Natural killer cell treated with Interleukin-12 subunit alpha and Interleukin-12 subunit beta and Interleukin-15 and Interleukin-18, amount 100 ng/mL, for 72 hours (primary cell): ENCODE measurements at regions not wholly inside any gene's neighbourhood (a gene's known extent, or its start where the extent isn't known, plus 50 kb on each side); places are given as distances from the start of the nearest gene placed in this dataset.

Experiments used
- ATAC-seq, 2 donors: fragments of 150-1000 bp; cut with Tn5 transposase in 1 of 2; sonication (Bioruptor Pico), chemical (Tn5 transposase) in 1 of 2; 2 replicates each; pipeline ENCODE4 v1.10.0; 2021
- DNase-seq: peaks from one replicate; pipeline ENCODE4 v3.0.0; 2022; ENCODE audit warnings: low spot score
- H3K27ac Mint-ChIP-seq, 2 donors: 1 replicate in 1 of 2; 2 replicates in 1 of 2; pipeline ENCODE4 v1.8.0; 2022; ENCODE audit warnings: mixed read lengths in 2 of 2, mild to moderate bottlenecking in 1 of 2, moderate library complexity in 1 of 2
- H3K27me3 Mint-ChIP-seq, 2 donors: 1 replicate in 1 of 2; 2 replicates in 1 of 2; pipeline ENCODE4 v1.8.0; 2022; ENCODE audit warnings: mixed read lengths in 2 of 2
- H3K36me3 Mint-ChIP-seq: one replicate; pipeline ENCODE4 v1.8.0; 2022; ENCODE audit warnings: mixed read lengths
- H3K4me1 Mint-ChIP-seq, 2 donors: 1 replicate in 1 of 2; 2 replicates in 1 of 2; pipeline ENCODE4 v1.8.0; 2022; ENCODE audit warnings: low read depth in 2 of 2, mixed read lengths in 2 of 2, mild to moderate bottlenecking in 1 of 2
- H3K4me3 Mint-ChIP-seq: one replicate; pipeline ENCODE4 v1.8.0; 2022; ENCODE audit warnings: mixed read lengths
- H3K9me3 Mint-ChIP-seq: 2 replicates; pipeline ENCODE4 v1.8.0; 2022; ENCODE audit warnings: mixed read lengths

- no peak for ATAC-seq
- Mint-ChIP-seq H3K9me3 (no peaks in the 10 kb centered on the region), H3K4me3 (no peak overlapping the region), H3K27ac (no peak overlapping the region), H3K27me3 (no peaks in the 10 kb centered on the region), H3K4me1 (peaks cover 0 to 4% of the 10 kb centered on the region in 2 donors), H3K36me3 (no peaks in the 10 kb centered on the region)
- no peak for DNase-seq
Measured at GRCh38 chr3:171548917-171549316, 88.7 kb upstream of the TNIK start.

DNA sequence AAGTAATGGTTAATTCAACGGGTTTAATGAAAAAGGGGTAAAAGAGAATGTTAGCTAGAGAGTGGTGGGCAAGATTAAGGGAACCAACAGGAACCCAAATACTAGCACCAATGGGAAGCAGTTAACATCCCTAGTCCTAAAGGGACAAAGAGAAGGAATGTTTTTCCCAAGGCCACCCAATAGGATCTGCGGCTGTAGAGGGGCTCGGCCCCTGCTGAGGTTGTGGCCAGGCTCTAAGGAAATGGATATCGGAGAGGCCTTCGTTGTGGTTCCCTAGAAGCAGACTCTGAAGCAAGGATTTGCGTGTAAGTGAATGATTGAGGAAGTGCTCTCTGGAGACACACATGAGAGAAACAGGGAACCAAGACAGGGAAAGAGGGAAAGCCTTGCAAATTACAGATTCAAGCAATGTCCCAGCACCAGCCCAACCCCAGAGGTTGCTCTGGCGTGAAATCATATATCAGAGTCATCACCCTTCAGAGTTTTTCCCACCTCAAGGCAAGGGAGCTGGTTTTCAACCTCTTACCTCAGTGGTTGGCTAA is 83.6 kb upstream of the TNIK start:
- no peak for ATAC-seq
- no peaks in the 10 kb centered on the region for H3K4me1 Mint-ChIP-seq
- H3K27me3 Mint-ChIP-seq = no peaks in the 10 kb centered on the region
- no peaks in the 10 kb centered on the region for H3K9me3 Mint-ChIP-seq
- H3K36me3 Mint-ChIP-seq = no peaks in the 10 kb centered on the region
- DNase-seq = no peak
- H3K4me3 Mint-ChIP-seq = no peak overlapping the region
- H3K27ac Mint-ChIP-seq = no peak overlapping the region

- H3K4me3 Mint-ChIP-seq = no peak overlapping the region
- no peaks in the 10 kb centered on the region for H3K9me3 Mint-ChIP-seq
- H3K27me3 Mint-ChIP-seq = no peaks in the 10 kb centered on the region
- no peaks in the 10 kb centered on the region for H3K36me3 Mint-ChIP-seq
- no peak for ATAC-seq
- no peaks in the 10 kb centered on the region for H3K4me1 Mint-ChIP-seq
- DNase-seq = no peak
- H3K27ac Mint-ChIP-seq = no peak overlapping the region
Measured at GRCh38 chr3:171542976-171543375, 82.8 kb upstream of the TNIK start.

GRCh38 chr3:171541647-171542046 is 81.4 kb upstream of the TNIK start:
- no peaks in the 10 kb centered on the region for H3K9me3 Mint-ChIP-seq
- H3K4me3 Mint-ChIP-seq = no peak overlapping the region
- ATAC-seq = no peak
- no peak overlapping the region for H3K27ac Mint-ChIP-seq
- no peaks in the 10 kb centered on the region for H3K36me3 Mint-ChIP-seq
- no peaks in the 10 kb centered on the region for H3K4me1 Mint-ChIP-seq
- no peak for DNase-seq
- H3K27me3 Mint-ChIP-seq = no peaks in the 10 kb centered on the region

- Mint-ChIP-seq H3K4me3 (no peak overlapping the region), H3K4me1 (no peaks in the 10 kb centered on the region), H3K9me3 (no peaks in the 10 kb centered on the region), H3K27me3 (no peaks in the 10 kb centered on the region), H3K27ac (no peak overlapping the region), H3K36me3 (no peaks in the 10 kb centered on the region)
- DNase-seq = no peak
- ATAC-seq = no peak
Measured at GRCh38 chr3:171541181-171541580, 81.0 kb upstream of the TNIK start.

- no peaks in the 10 kb centered on the region for H3K36me3 Mint-ChIP-seq
- no peak overlapping the region for H3K4me3 Mint-ChIP-seq
- H3K4me1 Mint-ChIP-seq = no peaks in the 10 kb centered on the region
- no peaks in the 10 kb centered on the region for H3K9me3 Mint-ChIP-seq
- no peak overlapping the region for H3K27ac Mint-ChIP-seq
- H3K27me3 Mint-ChIP-seq = no peaks in the 10 kb centered on the region
- ATAC-seq (no peak), DNase-seq (no peak)
Measured at GRCh38 chr3:171535799-171536198, 75.6 kb upstream of the TNIK start.

DNA sequence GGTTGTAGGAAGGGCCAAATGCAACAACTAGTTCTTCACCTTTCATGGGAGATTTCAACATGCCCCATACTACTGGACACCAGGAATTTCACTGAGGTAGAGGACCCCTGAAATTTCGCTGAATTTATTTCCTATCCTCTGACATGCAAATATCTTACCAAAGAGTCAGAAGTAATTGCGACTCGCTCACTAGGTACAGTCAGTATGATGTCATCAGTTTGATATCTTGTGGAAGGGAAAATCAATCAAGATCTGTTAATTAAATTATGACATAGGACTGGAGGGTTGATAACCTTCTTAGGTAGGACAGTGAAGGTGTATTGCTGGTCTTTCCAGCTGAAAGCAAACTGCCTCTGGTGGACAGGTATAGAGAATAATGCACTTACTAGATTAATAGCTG is 74.9 kb upstream of the TNIK start:
- Mint-ChIP-seq H3K36me3 (no peaks in the 10 kb centered on the region), H3K4me3 (no peak overlapping the region), H3K9me3 (no peaks in the 10 kb centered on the region), H3K4me1 (no peaks in the 10 kb centered on the region), H3K27me3 (no peaks in the 10 kb centered on the region), H3K27ac (no peak overlapping the region)
- no peak for ATAC-seq
- DNase-seq = no peak

DNA sequence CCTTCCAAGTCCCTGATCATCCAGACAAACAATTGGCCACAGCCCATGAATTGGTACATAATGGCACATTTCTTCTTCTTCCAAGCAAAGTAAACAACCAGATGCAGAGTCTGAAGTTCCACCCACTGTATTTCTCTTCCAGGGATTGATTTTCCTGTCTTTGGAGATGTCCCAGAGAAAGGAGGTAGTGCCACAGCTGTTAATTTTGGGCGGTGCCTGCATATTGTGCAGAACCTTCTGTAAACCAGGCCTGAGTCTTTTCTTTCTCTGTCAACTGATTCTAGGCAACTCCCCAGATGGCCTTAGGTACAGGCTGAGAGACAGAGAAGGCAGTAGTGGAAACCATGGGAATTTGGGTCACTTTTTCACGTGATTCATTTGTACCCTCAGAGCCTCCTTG is 73.5 kb upstream of the TNIK start:
- Mint-ChIP-seq H3K4me3 (no peak overlapping the region), H3K4me1 (no peaks in the 10 kb centered on the region), H3K27ac (no peak overlapping the region), H3K36me3 (no peaks in the 10 kb centered on the region), H3K9me3 (no peaks in the 10 kb centered on the region), H3K27me3 (no peaks in the 10 kb centered on the region)
- DNase-seq = no peak
- ATAC-seq = no peak

DNA sequence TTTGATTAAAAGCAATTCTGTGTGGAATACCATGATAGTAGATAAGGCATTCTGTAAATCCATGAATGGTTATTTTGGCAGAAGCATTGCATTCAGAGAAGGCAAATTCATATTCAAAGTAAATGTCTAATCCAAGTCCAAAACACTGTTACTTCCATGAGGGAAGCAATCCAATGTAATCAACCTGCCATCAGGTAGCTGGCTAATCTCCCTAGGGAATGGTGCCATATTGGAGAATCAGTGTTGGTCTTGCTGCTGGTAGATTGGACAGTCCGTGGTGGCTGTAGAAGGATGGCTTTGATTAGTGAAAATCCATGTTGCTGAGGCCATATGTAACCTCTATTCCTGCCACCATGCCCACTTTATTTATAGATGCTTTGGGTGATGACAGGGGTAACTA is 72.1 kb upstream of the TNIK start:
- H3K27ac Mint-ChIP-seq = no peak overlapping the region
- no peaks in the 10 kb centered on the region for H3K9me3 Mint-ChIP-seq
- H3K4me1 Mint-ChIP-seq = no peaks in the 10 kb centered on the region
- H3K36me3 Mint-ChIP-seq = no peaks in the 10 kb centered on the region
- H3K4me3 Mint-ChIP-seq = no peak overlapping the region
- DNase-seq = no peak
- no peaks in the 10 kb centered on the region for H3K27me3 Mint-ChIP-seq
- no peak for ATAC-seq

DNA sequence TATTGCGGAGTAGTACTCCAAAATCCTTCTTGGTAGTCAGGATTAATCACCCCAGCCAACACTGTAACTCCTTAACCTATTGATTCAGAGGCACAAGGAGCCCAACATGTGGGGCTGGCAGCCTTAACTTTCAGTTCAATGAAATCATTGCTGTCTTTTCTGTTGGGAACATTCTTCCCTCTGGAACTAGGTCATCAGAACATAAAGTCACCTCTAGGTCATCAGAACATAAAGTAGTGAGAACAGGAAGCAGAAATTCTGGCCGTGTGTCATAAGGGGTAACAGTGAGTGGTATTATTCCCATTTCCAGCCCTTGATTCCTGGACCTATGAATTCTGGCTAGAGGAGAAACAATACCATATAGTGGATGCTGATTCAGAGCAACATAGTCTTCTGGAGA is 71.5 kb upstream of the TNIK start:
- no peak for ATAC-seq

DNA sequence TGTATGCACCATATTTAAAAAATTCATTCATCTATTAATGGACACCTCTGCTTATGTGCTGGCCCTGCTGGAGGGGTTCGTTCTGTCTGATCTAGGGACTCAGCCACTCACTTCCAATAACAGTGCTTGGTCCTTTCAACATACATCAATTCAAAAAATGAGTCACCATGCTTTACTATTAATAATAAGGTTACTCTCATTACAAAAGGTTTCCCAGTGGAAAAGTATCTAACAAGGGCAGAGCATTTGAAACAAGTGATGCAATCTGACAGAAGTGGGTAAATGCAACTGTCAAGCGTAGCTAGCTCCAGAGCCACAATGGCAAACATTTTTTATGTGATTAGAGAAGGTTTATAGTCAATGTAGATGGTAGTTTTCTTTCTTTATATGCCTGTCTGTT is 67.9 kb upstream of the TNIK start:
- DNase-seq = no peak
- no peaks in the 10 kb centered on the region for H3K4me1 Mint-ChIP-seq
- H3K9me3 Mint-ChIP-seq = no peaks in the 10 kb centered on the region
- H3K27me3 Mint-ChIP-seq = no peaks in the 10 kb centered on the region
- no peak for ATAC-seq
- H3K27ac Mint-ChIP-seq = no peak overlapping the region
- no peaks in the 10 kb centered on the region for H3K36me3 Mint-ChIP-seq
- no peak overlapping the region for H3K4me3 Mint-ChIP-seq

More for the DNA sequence above, 71.5 kb upstream of the TNIK start:
- H3K4me1 Mint-ChIP-seq = no peaks in the 10 kb centered on the region
- no peaks in the 10 kb centered on the region for H3K9me3 Mint-ChIP-seq
- H3K27me3 Mint-ChIP-seq = no peaks in the 10 kb centered on the region
- no peak overlapping the region for H3K4me3 Mint-ChIP-seq
- H3K36me3 Mint-ChIP-seq = no peaks in the 10 kb centered on the region
- DNase-seq = no peak
- no peak overlapping the region for H3K27ac Mint-ChIP-seq

GRCh38 chr3:171526869-171527268 is 66.7 kb upstream of the TNIK start:
- H3K9me3 Mint-ChIP-seq = no peaks in the 10 kb centered on the region
- H3K36me3 Mint-ChIP-seq = no peaks in the 10 kb centered on the region
- no peaks in the 10 kb centered on the region for H3K27me3 Mint-ChIP-seq

GRCh38 chr3:171526146-171526545 is 65.9 kb upstream of the TNIK start:
- ATAC-seq = no peak
- no peaks in the 10 kb centered on the region for H3K27me3 Mint-ChIP-seq

More at GRCh38 chr3:171526869-171527268, 66.7 kb upstream of the TNIK start:
- ATAC-seq (no peak), DNase-seq (no peak)
- H3K27ac Mint-ChIP-seq = no peak overlapping the region
- no peaks in the 10 kb centered on the region for H3K4me1 Mint-ChIP-seq
- no peak overlapping the region for H3K4me3 Mint-ChIP-seq

GRCh38 chr3:171525437-171525836 is 65.2 kb upstream of the TNIK start:
- no peaks in the 10 kb centered on the region for H3K4me1 Mint-ChIP-seq
- no peak overlapping the region for H3K27ac Mint-ChIP-seq
- no peak overlapping the region for H3K4me3 Mint-ChIP-seq
- no peaks in the 10 kb centered on the region for H3K36me3 Mint-ChIP-seq
- ATAC-seq (no peak), DNase-seq (no peak)
- H3K9me3 Mint-ChIP-seq = no peaks in the 10 kb centered on the region
- H3K27me3 Mint-ChIP-seq = no peaks in the 10 kb centered on the region

More at GRCh38 chr3:171526146-171526545, 65.9 kb upstream of the TNIK start:
- no peak for DNase-seq
- Mint-ChIP-seq H3K27ac (no peak overlapping the region), H3K36me3 (no peaks in the 10 kb centered on the region), H3K4me3 (no peak overlapping the region), H3K4me1 (no peaks in the 10 kb centered on the region), H3K9me3 (no peaks in the 10 kb centered on the region)

DNA sequence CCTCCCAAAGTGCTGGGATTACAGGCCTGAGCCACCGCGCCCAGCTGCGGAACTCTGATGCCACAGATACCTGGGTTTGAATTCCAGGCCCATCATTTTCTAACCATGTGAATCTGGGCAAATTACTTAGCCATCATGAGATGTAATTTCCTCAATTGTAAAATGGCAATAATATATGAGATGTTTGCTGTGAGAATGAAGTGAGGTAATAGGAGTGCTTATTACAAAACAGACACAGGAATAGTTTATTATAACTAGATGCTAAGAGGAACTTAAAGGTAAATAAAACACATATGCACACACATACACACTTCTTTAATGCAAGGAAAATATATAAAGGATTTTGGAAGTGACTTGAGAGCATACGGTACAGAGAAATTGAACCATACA is 64.7 kb upstream of the TNIK start:
- Mint-ChIP-seq H3K9me3 (no peaks in the 10 kb centered on the region), H3K27me3 (no peaks in the 10 kb centered on the region), H3K4me1 (no peaks in the 10 kb centered on the region), H3K4me3 (no peak overlapping the region), H3K27ac (no peak overlapping the region), H3K36me3 (no peaks in the 10 kb centered on the region)
- ATAC-seq (no peak), DNase-seq (no peak)
